ENCODE measurements at regions not wholly inside any gene's neighbourhood (a gene's known extent, or its start where the extent isn't known, plus 50 kb on each side); places are given as distances from the start of the nearest gene placed in this dataset.

- TF ChIP-seq ZNF565 (CRISPR knock-in tag; conservative IDR thresholded peaks at IDR 0.05; ENCODE audit: low read depth) (no peak), CSDC2 (CRISPR knock-in tag; IDR thresholded peaks at IDR 0.05) (no peak), TOX (CRISPR knock-in tag; IDR thresholded peaks at IDR 0.05; ENCODE audit: borderline replicate concordance) (no peak), OSR1 (CRISPR knock-in tag; IDR thresholded peaks at IDR 0.05) (no peak), RARB (CRISPR knock-in tag; IDR thresholded peaks at IDR 0.05) (no peak)
- no peak for ATAC-seq
These were observed 60.3 kb upstream of the LHX1 start for GRCh38 chr17:36876966-36877365.

DNA sequence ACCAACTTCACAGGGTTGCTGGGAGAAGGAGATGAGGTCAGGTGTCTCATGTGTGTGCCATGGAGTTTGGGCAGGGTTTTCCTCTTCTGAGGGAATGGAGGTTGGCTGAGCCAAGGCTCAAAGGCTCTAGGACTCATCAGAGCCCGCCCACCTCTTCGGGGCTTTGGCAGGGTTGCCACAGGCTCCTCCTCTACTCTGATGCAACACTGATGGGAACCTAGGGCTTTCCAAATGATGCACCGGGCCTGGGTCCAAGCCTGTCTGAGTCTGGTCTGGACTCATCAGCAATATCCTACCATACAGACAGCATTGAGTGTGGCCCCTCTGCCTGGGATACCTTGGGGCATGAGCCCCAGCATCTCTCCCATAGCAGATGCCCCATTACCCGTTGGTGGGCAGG, 59.5 kb upstream of the LHX1 start:
- ATAC-seq: no peak
- TF ChIP-seq TSHZ2 (CRISPR knock-in tag; IDR thresholded peaks at IDR 0.05) (no peak), RARB (CRISPR knock-in tag; IDR thresholded peaks at IDR 0.05) (no peak), TOX (CRISPR knock-in tag; IDR thresholded peaks at IDR 0.05; ENCODE audit: borderline replicate concordance) (no peak), ZFP3 (CRISPR knock-in tag; IDR thresholded peaks at IDR 0.05) (no peak), ZNF70 (CRISPR knock-in tag; IDR thresholded peaks at IDR 0.05) (no peak), ESRRG (CRISPR knock-in tag; IDR thresholded peaks at IDR 0.05) (no peak), GLIS3 (CRISPR knock-in tag; IDR thresholded peaks at IDR 0.05) (no peak)
- TF ChIP-seq, protein P1, sequence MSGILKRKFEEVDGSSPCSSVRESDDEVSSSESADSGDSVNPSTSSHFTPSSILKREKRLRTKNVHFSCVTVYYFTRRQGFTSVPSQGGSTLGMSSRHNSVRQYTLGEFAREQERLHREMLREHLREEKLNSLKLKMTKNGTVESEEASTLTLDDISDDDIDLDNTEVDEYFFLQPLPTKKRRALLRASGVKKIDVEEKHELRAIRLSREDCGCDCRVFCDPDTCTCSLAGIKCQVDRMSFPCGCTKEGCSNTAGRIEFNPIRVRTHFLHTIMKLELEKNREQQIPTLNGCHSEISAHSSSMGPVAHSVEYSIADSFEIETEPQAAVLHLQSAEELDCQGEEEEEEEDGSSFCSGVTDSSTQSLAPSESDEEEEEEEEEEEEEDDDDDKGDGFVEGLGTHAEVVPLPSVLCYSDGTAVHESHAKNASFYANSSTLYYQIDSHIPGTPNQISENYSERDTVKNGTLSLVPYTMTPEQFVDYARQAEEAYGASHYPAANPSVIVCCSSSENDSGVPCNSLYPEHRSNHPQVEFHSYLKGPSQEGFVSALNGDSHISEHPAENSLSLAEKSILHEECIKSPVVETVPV (CRISPR knock-in tag; IDR thresholded peaks at IDR 0.05): no peak
- TF ChIP-seq, protein P2, sequence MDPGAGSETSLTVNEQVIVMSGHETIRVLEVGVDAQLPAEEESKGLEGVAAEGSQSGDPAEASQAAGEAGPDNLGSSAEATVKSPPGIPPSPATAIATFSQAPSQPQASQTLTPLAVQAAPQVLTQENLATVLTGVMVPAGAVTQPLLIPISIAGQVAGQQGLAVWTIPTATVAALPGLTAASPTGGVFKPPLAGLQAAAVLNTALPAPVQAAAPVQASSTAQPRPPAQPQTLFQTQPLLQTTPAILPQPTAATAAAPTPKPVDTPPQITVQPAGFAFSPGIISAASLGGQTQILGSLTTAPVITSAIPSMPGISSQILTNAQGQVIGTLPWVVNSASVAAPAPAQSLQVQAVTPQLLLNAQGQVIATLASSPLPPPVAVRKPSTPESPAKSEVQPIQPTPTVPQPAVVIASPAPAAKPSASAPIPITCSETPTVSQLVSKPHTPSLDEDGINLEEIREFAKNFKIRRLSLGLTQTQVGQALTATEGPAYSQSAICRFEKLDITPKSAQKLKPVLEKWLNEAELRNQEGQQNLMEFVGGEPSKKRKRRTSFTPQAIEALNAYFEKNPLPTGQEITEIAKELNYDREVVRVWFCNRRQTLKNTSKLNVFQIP (CRISPR knock-in tag; IDR thresholded peaks at IDR 0.05; ENCODE audit: borderline replicate concordance, low read depth): no peak

GRCh38 chr17:36878216-36878615, 59.1 kb upstream of the LHX1 start:
- no peak for ATAC-seq
- TF ChIP-seq CREB5 (CRISPR knock-in tag; IDR thresholded peaks at IDR 0.05; ENCODE audit: low read depth): no peak
- TF ChIP-seq, protein P2 (CRISPR knock-in tag; IDR thresholded peaks at IDR 0.05; ENCODE audit: borderline replicate concordance, low read depth): no peak
- no peak for TF ChIP-seq ZFP30 (CRISPR knock-in tag; IDR thresholded peaks at IDR 0.05)
- TF ChIP-seq PATZ1 (CRISPR knock-in tag; IDR thresholded peaks at IDR 0.05; ENCODE audit: borderline replicate concordance): no peak
- no peak for TF ChIP-seq BACH2 (CRISPR knock-in tag; IDR thresholded peaks at IDR 0.05; ENCODE audit: borderline replicate concordance)
- no peak for TF ChIP-seq RARB (CRISPR knock-in tag; IDR thresholded peaks at IDR 0.05)

- TF ChIP-seq CSDC2 (CRISPR knock-in tag; IDR thresholded peaks at IDR 0.05): no peak
- ATAC-seq: no peak
These were observed 58.2 kb upstream of the LHX1 start for GRCh38 chr17:36879027-36879426.
